ENCODE measurements at regions not wholly inside any gene's neighbourhood (a gene's known extent, or its start where the extent isn't known, plus 50 kb on each side); places are given as distances from the start of the nearest gene placed in this dataset.

DNA sequence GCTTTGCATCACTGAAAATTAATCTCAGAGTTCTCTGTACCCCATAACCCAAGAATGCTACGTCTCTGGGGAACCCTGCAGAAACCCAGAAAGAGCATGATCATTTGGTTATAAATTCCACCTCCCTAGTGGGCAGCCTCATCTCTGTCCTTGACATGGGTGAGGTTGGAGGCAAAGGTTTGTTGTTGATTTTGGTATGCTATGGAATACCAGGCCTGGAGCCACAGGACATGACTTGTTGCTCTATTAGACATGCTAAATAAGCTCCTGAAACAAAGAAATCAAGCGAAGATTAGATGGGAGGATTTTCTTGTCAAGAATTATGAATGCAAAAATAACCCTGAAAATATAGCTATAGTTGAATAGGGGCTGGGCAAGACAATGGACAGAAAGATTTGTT is 197.4 kb upstream of the CAMK1G start:
- H3K27ac ChIP-seq: no peak overlapping the region
- no peak for DNase-seq (ENCODE audit: low spot score)
- TF ChIP-seq, protein P1, sequence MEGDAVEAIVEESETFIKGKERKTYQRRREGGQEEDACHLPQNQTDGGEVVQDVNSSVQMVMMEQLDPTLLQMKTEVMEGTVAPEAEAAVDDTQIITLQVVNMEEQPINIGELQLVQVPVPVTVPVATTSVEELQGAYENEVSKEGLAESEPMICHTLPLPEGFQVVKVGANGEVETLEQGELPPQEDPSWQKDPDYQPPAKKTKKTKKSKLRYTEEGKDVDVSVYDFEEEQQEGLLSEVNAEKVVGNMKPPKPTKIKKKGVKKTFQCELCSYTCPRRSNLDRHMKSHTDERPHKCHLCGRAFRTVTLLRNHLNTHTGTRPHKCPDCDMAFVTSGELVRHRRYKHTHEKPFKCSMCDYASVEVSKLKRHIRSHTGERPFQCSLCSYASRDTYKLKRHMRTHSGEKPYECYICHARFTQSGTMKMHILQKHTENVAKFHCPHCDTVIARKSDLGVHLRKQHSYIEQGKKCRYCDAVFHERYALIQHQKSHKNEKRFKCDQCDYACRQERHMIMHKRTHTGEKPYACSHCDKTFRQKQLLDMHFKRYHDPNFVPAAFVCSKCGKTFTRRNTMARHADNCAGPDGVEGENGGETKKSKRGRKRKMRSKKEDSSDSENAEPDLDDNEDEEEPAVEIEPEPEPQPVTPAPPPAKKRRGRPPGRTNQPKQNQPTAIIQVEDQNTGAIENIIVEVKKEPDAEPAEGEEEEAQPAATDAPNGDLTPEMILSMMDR (IDR thresholded peaks at IDR 0.05): no peak
- no peak overlapping the region for H3K4me3 ChIP-seq

DNA sequence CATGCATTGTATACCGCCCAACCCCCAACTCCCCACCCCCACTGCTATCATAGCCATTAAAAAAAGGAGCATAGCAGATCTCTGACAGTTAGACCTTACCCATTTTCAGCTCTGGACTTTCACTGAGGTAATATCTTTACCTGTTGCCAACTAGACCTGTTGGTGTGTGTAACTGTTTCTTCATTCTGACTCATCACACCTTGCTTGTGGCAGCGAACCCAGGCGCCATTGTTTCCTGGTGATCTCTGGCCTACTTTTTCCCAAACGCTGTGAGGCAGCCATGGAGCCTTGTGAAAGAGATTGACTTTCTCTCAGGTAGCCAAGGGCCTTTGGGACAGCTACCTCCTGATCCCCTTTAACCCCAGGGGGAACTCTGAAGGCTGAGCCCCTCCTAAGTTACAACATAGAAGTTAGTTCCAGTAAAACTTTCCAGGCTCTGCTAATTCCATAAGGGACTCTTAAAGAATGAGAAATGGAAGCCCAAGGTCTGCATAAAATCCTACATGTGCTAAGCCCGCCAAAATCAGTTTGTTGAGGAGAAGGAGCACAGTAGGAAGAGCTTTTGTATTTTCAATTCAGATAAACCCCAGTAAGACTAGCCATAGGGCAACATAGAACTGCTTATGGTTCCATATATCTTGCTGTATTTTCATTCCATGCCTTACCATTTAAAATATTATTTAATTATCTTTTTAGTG is 196.1 kb upstream of the CAMK1G start:
- no peak overlapping the region for H3K27ac ChIP-seq
- no peak overlapping the region for H3K4me3 ChIP-seq
- TF ChIP-seq, protein P1 (IDR thresholded peaks at IDR 0.05): no peak
- DNase-seq (ENCODE audit: low spot score): no peak

DNA sequence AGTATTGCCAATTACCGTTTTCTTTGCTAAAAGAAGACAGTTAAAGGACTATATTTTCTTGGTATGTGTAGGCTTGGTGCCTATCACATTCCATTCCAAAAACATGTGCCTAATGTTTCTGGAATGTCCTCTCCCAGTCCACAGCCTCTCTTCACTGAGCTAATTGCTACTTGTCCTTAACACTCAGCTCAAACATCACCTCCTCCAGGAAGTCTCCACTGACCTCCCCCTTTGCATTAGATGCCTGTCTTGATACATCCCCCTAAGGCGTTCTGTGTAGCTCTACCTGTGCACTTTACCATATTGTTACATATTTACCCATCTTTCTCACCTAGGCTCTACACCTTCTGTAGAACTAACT is 195.6 kb upstream of the CAMK1G start:
- Histone ChIP-seq H3K27ac (no peak overlapping the region), H3K4me3 (no peak overlapping the region)
- TF ChIP-seq, protein P1 (IDR thresholded peaks at IDR 0.05): no peak
- DNase-seq (ENCODE audit: low spot score): no peak

GRCh38 chr1:209388358-209388757 is 195.2 kb upstream of the CAMK1G start:
- H3K27ac ChIP-seq: no peak overlapping the region
- no peak for DNase-seq (ENCODE audit: low spot score)
- TF ChIP-seq, protein P1 (IDR thresholded peaks at IDR 0.05): no peak

GRCh38 chr1:209389258-209389657 is 194.3 kb upstream of the CAMK1G start:
- no peak overlapping the region for H3K4me3 ChIP-seq
- no peak overlapping the region for H3K27ac ChIP-seq
- DNase-seq (ENCODE audit: low spot score): no peak
- TF ChIP-seq, protein P1 (IDR thresholded peaks at IDR 0.05): no peak

More at GRCh38 chr1:209388358-209388757, 195.2 kb upstream of the CAMK1G start:
- H3K4me3 ChIP-seq: no peak overlapping the region

- Histone ChIP-seq H3K4me3 (no peak overlapping the region), H3K27ac (no peak overlapping the region)
- no peak for DNase-seq (ENCODE audit: low spot score)
- TF ChIP-seq, protein P1 (IDR thresholded peaks at IDR 0.05): no peak
These were observed 193.5 kb upstream of the CAMK1G start for GRCh38 chr1:209389975-209390374.

DNA sequence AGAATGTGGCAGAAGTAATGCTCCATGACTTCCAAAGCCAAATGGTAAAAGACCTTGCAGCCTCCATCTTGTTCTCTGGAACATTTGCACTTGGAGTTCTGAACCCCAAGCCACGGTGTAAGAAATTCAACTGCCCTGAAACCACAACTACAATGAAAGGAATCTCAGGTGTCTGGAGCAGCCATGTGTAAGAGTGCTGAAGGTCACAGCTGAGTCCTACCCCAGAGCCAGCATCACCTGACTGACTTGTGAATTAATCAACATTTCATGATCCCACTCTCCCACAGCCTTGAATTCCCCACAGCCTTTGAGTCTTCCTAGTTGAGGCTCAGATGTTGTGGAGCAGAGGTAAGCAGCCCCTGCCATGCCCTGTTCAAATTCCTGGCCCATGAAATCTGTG is 192.8 kb upstream of the CAMK1G start:
- TF ChIP-seq, protein P1 (IDR thresholded peaks at IDR 0.05): no peak
- DNase-seq (ENCODE audit: low spot score): no peak
- no peak overlapping the region for H3K27ac ChIP-seq
- no peak overlapping the region for H3K4me3 ChIP-seq
